ENCODE measurements at regions not wholly inside any gene's neighbourhood (a gene's known extent, or its start where the extent isn't known, plus 50 kb on each side); places are given as distances from the start of the nearest gene placed in this dataset.
"Not testable (repeated sequence)": the region's sequence is repeated elsewhere in the genome, so short reads cannot be mapped to it uniquely, and the experiment has no call there.

DNA sequence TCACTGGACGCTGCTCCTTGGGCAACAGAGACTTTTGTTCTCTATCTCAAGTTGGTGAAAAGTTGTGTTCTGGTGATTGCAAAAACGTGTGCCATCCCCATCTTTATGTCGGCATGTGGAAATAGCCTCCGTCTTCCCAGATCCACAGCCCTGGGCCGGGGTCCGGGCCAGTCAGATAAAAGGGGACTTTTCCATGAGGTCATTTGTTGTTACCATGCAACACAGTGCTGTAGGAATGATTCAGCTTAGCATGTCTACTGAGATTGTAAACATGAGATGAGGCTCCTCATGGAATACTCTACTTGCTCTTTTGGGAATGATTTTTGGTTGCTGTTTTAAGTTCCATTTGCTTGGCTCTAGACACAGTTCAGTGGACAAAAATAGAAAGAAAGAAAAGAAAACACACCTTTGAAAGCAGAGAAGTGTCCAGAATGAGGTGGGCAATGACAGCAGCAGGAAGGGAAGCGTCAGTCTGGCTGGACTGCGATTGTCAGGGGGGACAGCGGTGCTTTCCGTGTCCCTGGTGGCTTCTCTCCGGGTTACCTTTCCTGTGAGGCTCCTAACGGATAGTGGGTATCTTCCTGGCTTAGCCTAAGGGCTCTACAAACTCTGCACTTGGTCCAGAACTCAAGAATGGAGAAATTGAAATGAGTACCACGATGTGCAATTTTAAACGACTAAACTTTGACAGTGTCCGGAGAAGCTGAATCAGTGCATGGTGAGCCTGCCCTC, 91.6 kb downstream of the TEX29 start:
- no peak for DNase-seq (ENCODE audit: low spot score)
- FAIRE-seq: no peak

GRCh38 chr13:111413407-111414187, 93.2 kb downstream of the TEX29 start:
- DNase-seq (ENCODE audit: low spot score): no peak
- no peak for FAIRE-seq

DNA sequence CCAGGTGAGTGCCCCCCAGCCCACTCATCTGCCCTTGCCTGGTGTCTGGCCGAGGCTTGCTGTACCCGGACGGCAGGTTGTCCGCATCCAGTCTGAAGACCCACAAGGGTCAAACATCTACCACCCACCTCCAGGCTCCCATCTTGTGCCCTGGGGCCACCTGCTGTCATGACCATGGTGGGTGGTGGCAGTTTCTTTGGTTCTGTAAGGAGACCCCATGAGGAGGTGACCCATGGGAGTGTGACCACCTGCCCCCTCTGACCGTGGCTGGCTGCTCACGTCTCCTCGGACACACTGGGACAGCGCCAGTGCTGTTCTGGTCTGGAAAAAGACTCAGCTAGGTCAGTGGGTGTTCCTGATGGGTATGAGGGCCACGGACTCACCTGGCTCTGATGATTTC, 93.9 kb downstream of the TEX29 start:
- FAIRE-seq: no peak
- no peak for DNase-seq (ENCODE audit: low spot score)

DNA sequence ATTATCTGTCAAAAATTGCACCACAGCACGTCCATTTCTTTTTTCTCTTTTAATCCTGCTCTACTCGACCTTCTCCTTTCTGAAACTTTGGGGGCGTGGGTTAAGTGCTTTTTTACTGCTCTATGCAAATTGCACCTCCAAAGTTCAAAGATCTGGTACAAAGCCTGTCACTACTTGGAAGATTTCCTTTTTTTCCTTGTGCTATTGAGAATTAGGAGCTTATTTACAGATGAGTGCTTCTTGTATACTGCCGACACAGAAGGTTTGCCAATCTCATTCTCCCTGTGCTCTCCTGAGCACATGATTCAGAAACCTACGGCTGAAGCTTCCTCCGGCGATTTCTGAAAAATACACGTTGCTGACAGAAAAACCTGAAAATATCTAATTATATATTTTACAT, 94.8 kb downstream of the TEX29 start:
- DNase-seq (ENCODE audit: low spot score): no peak
- FAIRE-seq: no peak

GRCh38 chr13:111415765-111416164, 95.3 kb downstream of the TEX29 start:
- DNase-seq (ENCODE audit: low spot score) (no peak), FAIRE-seq (no peak)

DNA sequence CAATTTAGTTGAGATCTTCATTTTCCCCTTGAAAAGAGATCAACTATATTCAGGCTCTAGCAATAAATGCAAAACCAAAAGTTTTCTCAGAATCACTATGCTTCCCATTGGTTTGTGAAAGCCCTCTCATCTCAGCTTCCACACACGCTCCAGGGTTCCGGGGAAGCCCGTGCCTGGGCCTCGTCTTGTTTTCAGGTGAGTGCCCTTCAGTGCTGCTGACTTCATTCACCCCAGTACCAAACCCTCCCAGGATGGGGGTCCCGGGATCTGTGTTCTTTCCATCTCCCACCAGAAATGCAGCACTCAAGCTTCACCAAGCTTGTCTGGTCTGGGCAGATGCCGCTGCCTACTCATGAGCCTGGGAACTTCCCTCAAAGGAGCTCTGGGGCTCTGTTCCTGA, 97.7 kb downstream of the TEX29 start:
- no peak for FAIRE-seq

GRCh38 chr13:111420113-111420876, 99.9 kb downstream of the TEX29 start:
- FAIRE-seq (no peak), DNase-seq (ENCODE audit: low spot score) (no peak)

More for the DNA sequence above, 97.7 kb downstream of the TEX29 start:
- DNase-seq (ENCODE audit: low spot score): no peak

DNA sequence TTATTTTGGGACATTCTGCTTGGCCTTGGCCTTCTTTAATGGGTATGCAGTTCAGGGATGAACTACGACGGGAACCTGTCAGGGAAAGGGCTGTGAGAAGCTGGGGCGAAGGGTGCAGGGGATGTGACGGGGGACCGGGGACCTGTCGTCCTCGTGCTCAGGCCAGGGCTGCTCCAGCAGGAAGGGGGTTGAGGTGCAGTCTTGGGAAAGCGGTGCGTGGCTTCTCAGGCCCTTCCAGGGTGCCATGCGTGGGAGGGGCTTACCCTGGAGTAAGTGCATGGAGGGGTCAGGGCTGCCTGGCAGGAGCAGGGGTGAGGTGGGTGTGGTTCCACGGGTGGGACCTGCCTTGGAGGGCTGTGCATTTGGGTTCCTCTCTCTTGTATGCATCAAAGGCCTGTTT, 100.8 kb downstream of the TEX29 start:
- DNase-seq (ENCODE audit: low spot score): no peak
- no peak for FAIRE-seq

GRCh38 chr13:111422348-111422747, 101.9 kb downstream of the TEX29 start:
- FAIRE-seq (no peak), DNase-seq (ENCODE audit: low spot score) (no peak)

GRCh38 chr13:111423168-111423785, 102.8 kb downstream of the TEX29 start:
- peak; percentile 32 for DNase-seq (ENCODE audit: low spot score)
- FAIRE-seq: no peak

DNA sequence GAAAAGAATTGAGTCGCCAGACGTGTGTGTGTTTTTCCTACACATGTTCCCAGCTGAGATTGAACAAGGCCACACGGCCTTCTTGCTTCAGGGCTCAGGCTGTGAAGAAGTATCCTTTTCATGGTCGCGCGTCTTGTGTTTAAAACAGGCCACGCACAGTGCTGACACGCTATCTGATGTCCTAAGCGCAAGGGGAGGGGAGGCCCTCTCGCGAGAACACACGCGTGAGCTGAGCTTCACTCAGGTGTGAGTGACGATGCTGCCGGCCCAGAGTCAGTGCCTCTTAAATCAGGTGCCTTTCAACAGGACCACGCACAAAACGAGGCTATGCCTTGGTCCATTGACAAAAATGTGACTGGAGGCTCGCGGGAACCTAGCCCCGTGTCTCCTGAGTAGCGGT, 103.7 kb downstream of the TEX29 start:
- FAIRE-seq (no peak), DNase-seq (ENCODE audit: low spot score) (no peak)

DNA sequence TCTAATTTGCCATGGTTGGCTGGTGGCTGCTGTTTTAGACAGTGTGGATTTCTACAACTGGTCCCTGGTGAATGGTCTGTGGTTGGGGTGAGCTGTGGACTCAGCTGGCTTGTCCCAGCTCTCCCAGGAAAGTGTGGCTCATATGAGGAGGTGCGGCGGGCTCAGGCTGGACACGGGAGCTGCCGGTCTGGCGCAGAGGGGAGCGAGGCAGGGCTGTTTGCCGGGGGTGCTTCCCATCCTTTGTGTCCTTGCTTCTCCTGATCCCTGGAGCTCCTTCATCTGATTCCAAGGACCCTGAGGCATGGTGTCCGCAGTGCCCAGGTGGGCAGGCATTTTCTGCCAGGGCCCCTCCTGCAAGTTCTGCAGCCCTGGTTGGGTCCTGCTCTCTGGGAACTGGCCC, 104.9 kb downstream of the TEX29 start:
- DNase-seq (ENCODE audit: low spot score) (no peak), FAIRE-seq (no peak)

- no peak for FAIRE-seq
Measured at GRCh38 chr13:111429064-111429558, 108.7 kb downstream of the TEX29 start.

DNA sequence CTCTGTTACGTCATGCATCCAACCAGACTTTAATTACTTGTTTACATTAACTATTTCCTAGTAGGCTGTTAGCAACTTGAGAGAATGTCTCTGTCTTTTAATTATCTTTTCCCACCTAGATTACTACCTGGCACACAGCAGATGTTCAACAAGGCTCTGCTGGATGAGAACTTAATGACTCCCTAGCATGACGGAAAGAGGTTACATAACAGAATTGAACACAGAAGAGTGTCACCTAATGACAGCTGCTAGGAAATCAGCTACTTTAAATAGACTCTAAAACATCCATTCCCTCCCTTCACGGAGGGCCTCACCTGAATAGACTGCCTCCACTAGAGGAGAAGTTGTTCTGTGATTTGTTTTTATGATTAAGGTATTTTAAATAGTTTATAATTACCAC, 110.8 kb downstream of the TEX29 start:
- DNase-seq (ENCODE audit: low spot score) (no peak), FAIRE-seq (no peak)

More at GRCh38 chr13:111429064-111429558, 108.7 kb downstream of the TEX29 start:
- DNase-seq (ENCODE audit: low spot score): peak; percentile 50

GRCh38 chr13:111434578-111435159, 114.2 kb downstream of the TEX29 start:
- FAIRE-seq: no peak
- DNase-seq (ENCODE audit: low spot score): no peak

GRCh38 chr13:111436446-111436845, 116.0 kb downstream of the TEX29 start:
- no peak for DNase-seq (ENCODE audit: low spot score)
- no peak for FAIRE-seq

- DNase-seq (ENCODE audit: low spot score) (no peak), FAIRE-seq (no peak)
Measured at GRCh38 chr13:111437417-111437816, 117.0 kb downstream of the TEX29 start.

DNA sequence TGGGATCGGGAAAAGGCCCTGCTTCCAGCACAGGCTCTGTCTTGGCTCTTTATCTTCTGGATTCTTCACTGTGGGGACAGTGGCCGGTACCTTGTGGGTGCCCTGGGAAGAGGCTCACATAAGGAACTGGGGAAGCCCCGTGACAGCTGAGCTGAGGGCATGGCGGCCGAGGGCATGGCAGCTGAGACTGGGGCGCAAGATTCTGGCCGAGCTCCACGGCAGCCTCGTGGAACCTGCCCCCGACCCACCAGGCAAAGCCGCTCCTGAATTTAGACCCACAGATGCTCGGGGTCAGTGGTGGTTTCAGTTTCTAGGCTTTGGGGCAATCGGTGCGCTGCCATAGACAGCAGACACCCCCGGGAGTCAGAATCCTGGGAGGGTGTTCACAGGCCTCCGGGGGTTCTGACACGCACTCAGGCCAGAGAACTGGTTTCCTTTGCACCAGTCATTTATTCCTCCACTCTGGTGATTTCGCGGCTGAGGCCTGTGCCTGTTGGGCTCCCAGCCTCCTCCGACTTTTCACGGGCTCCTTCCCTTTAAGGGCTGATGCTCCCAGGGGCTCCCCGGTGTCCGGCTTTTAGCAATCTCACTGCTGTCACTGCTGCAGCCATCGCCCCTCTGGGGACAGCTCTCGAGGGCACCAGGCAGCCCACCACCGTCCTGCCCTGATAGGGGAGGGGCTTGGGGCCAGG, 117.6 kb downstream of the TEX29 start:
- FAIRE-seq (no peak), DNase-seq (ENCODE audit: low spot score) (no peak)

DNA sequence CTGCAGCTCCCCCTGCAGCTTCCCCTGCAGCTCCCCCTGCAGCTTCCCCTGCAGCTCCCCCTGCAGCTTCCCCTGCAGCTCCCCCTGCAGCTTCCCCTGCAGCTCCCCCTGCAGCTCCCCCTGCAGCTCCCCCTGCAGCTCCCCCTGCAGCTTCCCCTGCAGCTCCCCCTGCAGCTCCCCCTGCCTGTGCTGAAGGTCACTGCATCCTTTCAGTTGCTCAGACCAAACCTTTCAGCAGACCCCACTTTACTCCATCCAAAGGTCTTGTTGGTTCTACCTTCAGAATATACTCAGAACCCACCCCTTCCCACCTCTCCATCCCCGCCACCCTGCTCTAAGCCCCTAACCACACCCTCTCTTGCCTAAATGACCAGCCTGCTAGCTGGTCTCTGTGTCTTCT, 120.0 kb downstream of the TEX29 start:
- not testable (repeated sequence) for FAIRE-seq; DNase-seq (ENCODE audit: low spot score)

DNA sequence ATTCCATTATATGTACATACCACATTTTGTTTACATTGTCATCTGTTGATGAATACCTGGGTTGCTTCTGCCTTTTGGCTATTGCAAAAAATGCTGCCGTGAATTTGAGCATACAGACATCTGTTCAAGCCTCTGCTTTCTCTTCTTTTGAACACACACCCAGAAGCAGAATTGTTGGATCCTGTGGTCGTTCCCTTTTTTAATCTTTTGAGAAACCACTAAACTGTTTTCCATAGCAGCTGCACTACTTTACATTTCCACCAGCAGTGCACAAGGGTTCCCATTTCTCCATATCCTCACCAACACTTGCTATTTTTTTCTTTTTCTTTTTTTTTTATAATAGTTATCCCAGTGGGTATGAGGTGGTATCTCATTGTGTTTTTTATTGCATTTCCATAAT, 123.5 kb downstream of the TEX29 start:
- DNase-seq (ENCODE audit: low spot score) (no peak), FAIRE-seq (no peak)
